Mesodermal cell (in vitro differentiated cells): ENCODE measurements at regions not wholly inside any gene's neighbourhood (a gene's known extent, or its start where the extent isn't known, plus 50 kb on each side); places are given as distances from the start of the nearest gene placed in this dataset.
"Not testable (repeated sequence)": the region's sequence is repeated elsewhere in the genome, so short reads cannot be mapped to it uniquely, and the experiment has no call there.

Source experiments
- H3K27ac ChIP-seq: 2 replicates; pipeline ENCODE4 v1.7.0; 2013; ENCODE audit warnings: mild to moderate bottlenecking, low read depth, low read length, moderate library complexity; ENCODE audit not compliant: severe bottlenecking
- H3K36me3 ChIP-seq: 2 replicates; pipeline ENCODE4 v1.7.1; 2013; ENCODE audit warnings: mild to moderate bottlenecking, low read length, moderate library complexity; ENCODE audit not compliant: control insufficient read depth, insufficient read depth
- H3K4me1 ChIP-seq: one replicate; pipeline ENCODE4 v1.7.1; 2013; ENCODE audit warnings: mild to moderate bottlenecking, low read length; ENCODE audit not compliant: insufficient read depth, control insufficient read depth, poor library complexity, severe bottlenecking
- H3K4me3 ChIP-seq: 2 replicates; pipeline ENCODE4 v1.7.0; 2013; ENCODE audit warnings: low read length, control low read depth, mild to moderate bottlenecking; ENCODE audit not compliant: insufficient read depth, poor library complexity, severe bottlenecking; ENCODE audit errors: extremely low read depth
- H3K9me3 ChIP-seq: 2 replicates; pipeline ENCODE4 v1.7.1; 2013; ENCODE audit warnings: mild to moderate bottlenecking, low read length, moderate library complexity; ENCODE audit not compliant: control insufficient read depth
- WGBS, 2 experiments: methylation state at CpG; one replicate each; pipeline ENCODE4 v1.1.5; 2013; ENCODE audit warnings: missing lambda C conversion rate in 2 of 2; ENCODE audit not compliant: insufficient coverage in 2 of 2; 5-methylcytosine and 5-hydroxymethylcytosine counted together

- H3K9me3 ChIP-seq, result no peaks in the 10 kb centered on the region
- H3K4me3 ChIP-seq, result no peak overlapping the region
- peaks cover 4% of the 10 kb centered on the region for H3K4me1 ChIP-seq
- H3K27ac ChIP-seq, result no peak overlapping the region
- no peaks in the 10 kb centered on the region for H3K36me3 ChIP-seq
Observed at GRCh38 chr12:27162229-27162537, 79.8 kb upstream of the C12orf71 start.

- no peak overlapping the region for H3K4me3 ChIP-seq
- WGBS, 2 experiments, result 81 to 91% methylated on average over 1 to 3 of the region's 3 CpGs
- peaks cover 4% of the 10 kb centered on the region for H3K4me1 ChIP-seq
- no peaks in the 10 kb centered on the region for H3K36me3 ChIP-seq
- H3K27ac ChIP-seq, result no peak overlapping the region
- H3K9me3 ChIP-seq, result no peaks in the 10 kb centered on the region
Observed at GRCh38 chr12:27163048-27163715, 80.8 kb upstream of the C12orf71 start.

GRCh38 chr12:27163894-27164293 is 80.2 kb upstream of the STK38L start:
- Histone ChIP-seq H3K4me3 (no peak overlapping the region), H3K9me3 (no peaks in the 10 kb centered on the region), H3K36me3 (no peaks in the 10 kb centered on the region), H3K27ac (no peak overlapping the region), H3K4me1 (no peaks in the 10 kb centered on the region)
- WGBS, 2 experiments, result no CpG with 5 or more reads among the region's 1 CpG

GRCh38 chr12:27164330-27165040 is 79.6 kb upstream of the STK38L start:
- no peaks in the 10 kb centered on the region for H3K4me1 ChIP-seq
- H3K36me3 ChIP-seq, result no peaks in the 10 kb centered on the region
- H3K9me3 ChIP-seq, result no peaks in the 10 kb centered on the region
- no CpG with 5 or more reads among the region's 2 CpGs for WGBS, 2 experiments
- H3K27ac ChIP-seq, result no peak overlapping the region
- H3K4me3 ChIP-seq, result no peak overlapping the region

- not testable (repeated sequence) for H3K4me3 ChIP-seq, H3K4me1 ChIP-seq, H3K36me3 ChIP-seq, H3K9me3 ChIP-seq, H3K27ac ChIP-seq
- no CpG with 5 or more reads among the region's 1 CpG for WGBS, 2 experiments
Observed at GRCh38 chr12:27165958-27166357, 78.1 kb upstream of the STK38L start.

GRCh38 chr12:27171494-27171893 is 72.6 kb upstream of the STK38L start:
- not testable (repeated sequence) for H3K36me3 ChIP-seq, H3K4me3 ChIP-seq, H3K4me1 ChIP-seq, H3K27ac ChIP-seq
- H3K9me3 ChIP-seq, result peaks cover 10% of the 10 kb centered on the region
- 94 to 97% methylated on average over 3 of the region's 3 CpGs for WGBS, 2 experiments

GRCh38 chr12:27176765-27177164 is 67.3 kb upstream of the STK38L start:
- H3K9me3 ChIP-seq, result peaks cover 3% of the 10 kb centered on the region
- peaks cover 34% of the 10 kb centered on the region for H3K4me1 ChIP-seq
- no peak overlapping the region for H3K27ac ChIP-seq
- no peak overlapping the region for H3K4me3 ChIP-seq
- H3K36me3 ChIP-seq, result no peaks in the 10 kb centered on the region

- Histone ChIP-seq H3K4me3 (no peak overlapping the region), H3K9me3 (no peaks in the 10 kb centered on the region), H3K27ac (peak overlapping the region; percentile 33), H3K36me3 (no peaks in the 10 kb centered on the region), H3K4me1 (peaks cover 37% of the 10 kb centered on the region)
Observed at GRCh38 chr12:27177706-27178105, 66.4 kb upstream of the STK38L start.

- Histone ChIP-seq H3K27ac (no peak overlapping the region), H3K9me3 (no peaks in the 10 kb centered on the region), H3K4me3 (no peak overlapping the region), H3K36me3 (no peaks in the 10 kb centered on the region), H3K4me1 (peaks cover 37% of the 10 kb centered on the region)
- WGBS, 2 experiments, result no CpG with 5 or more reads among the region's 1 CpG
Observed at GRCh38 chr12:27178255-27178654, 65.8 kb upstream of the STK38L start.

GRCh38 chr12:27178723-27179399 is 65.2 kb upstream of the STK38L start:
- Histone ChIP-seq H3K9me3 (no peaks in the 10 kb centered on the region), H3K36me3 (no peaks in the 10 kb centered on the region), H3K4me3 (no peak overlapping the region), H3K27ac (peak overlapping the region; percentile 80), H3K4me1 (peaks cover 37% of the 10 kb centered on the region)
- WGBS, 2 experiments, result 86 to 100% methylated on average over 1 of the region's 2 CpGs
